WTC11 (cell line): ENCODE measurements at regions not wholly inside any gene's neighbourhood (a gene's known extent, or its start where the extent isn't known, plus 50 kb on each side); places are given as distances from the start of the nearest gene placed in this dataset.

ENCODE experiments used
- FOXJ3 ChIP-seq: sonication (generic); formaldehyde crosslinking; IDR thresholded peaks from 2 replicates; pipeline ENCODE4 v1.9.0; 2021; ENCODE audit warnings: missing genetic modification reagents, mild to moderate bottlenecking, borderline replicate concordance
- NFYB ChIP-seq: sonication (generic); formaldehyde crosslinking; conservative IDR thresholded peaks from 2 replicates; pipeline ENCODE4 v1.8.0; 2022; ENCODE audit warnings: low read depth, missing genetic modification reagents
- OVOL2 ChIP-seq: fragments of 250-450 bp; sonication (Bioruptor Pico); IDR thresholded peaks from 2 replicates; pipeline ENCODE4 v1.9.0; 2021; ENCODE audit warnings: mild to moderate bottlenecking, borderline replicate concordance
- ZNF232 ChIP-seq: sonication (generic); formaldehyde crosslinking; IDR thresholded peaks from 2 replicates; pipeline ENCODE4 v1.8.0; 2022; ENCODE audit warnings: mild to moderate bottlenecking, missing genetic modification reagents
- TF ChIP-seq, protein P1 (sequence below): fragments of 200-600 bp; IDR thresholded peaks from 2 replicates; pipeline ENCODE4 v1.8.0; 2022; ENCODE audit warnings: antibody characterized with exemption
- TF ChIP-seq, protein P2 (sequence below): sonication (generic); formaldehyde crosslinking; IDR thresholded peaks from 2 replicates; pipeline ENCODE4 v1.8.1; 2022; ENCODE audit warnings: mild to moderate bottlenecking, moderate library complexity, missing genetic modification reagents

DNA sequence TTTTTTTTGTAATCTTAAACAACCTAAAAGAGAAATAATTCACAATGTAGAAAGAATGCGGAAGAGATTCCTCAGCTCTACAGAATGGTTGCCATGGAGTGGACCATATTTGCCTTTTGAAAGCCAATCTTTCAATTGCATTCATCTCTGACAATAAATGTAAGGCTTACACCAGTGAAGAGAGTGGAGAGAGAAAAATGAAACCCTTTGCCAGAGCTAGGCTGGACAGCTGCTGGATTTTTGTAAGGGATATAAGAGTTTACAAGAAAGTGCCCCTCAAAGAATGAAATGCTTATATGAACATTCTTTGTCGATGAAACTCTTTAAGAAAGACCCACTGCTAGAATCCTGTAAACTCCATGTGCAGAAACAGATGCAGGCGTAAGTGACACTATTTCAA, 66.0 kb upstream of the FAT1 start:
- no peak for TF ChIP-seq FOXJ3 (CRISPR knock-in tag)
- no peak for TF ChIP-seq NFYB (CRISPR knock-in tag)
- TF ChIP-seq OVOL2 (CRISPR knock-in tag), result no peak
- TF ChIP-seq, protein P1, sequence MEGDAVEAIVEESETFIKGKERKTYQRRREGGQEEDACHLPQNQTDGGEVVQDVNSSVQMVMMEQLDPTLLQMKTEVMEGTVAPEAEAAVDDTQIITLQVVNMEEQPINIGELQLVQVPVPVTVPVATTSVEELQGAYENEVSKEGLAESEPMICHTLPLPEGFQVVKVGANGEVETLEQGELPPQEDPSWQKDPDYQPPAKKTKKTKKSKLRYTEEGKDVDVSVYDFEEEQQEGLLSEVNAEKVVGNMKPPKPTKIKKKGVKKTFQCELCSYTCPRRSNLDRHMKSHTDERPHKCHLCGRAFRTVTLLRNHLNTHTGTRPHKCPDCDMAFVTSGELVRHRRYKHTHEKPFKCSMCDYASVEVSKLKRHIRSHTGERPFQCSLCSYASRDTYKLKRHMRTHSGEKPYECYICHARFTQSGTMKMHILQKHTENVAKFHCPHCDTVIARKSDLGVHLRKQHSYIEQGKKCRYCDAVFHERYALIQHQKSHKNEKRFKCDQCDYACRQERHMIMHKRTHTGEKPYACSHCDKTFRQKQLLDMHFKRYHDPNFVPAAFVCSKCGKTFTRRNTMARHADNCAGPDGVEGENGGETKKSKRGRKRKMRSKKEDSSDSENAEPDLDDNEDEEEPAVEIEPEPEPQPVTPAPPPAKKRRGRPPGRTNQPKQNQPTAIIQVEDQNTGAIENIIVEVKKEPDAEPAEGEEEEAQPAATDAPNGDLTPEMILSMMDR, result no peak
- TF ChIP-seq ZNF232, result no peak
- TF ChIP-seq, protein P2, sequence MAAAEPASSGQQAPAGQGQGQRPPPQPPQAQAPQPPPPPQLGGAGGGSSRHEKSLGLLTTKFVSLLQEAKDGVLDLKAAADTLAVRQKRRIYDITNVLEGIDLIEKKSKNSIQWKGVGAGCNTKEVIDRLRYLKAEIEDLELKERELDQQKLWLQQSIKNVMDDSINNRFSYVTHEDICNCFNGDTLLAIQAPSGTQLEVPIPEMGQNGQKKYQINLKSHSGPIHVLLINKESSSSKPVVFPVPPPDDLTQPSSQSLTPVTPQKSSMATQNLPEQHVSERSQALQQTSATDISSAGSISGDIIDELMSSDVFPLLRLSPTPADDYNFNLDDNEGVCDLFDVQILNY (CRISPR knock-in tag), result no peak
